ENCODE measurements at regions not wholly inside any gene's neighbourhood (a gene's known extent, or its start where the extent isn't known, plus 50 kb on each side); places are given as distances from the start of the nearest gene placed in this dataset.

- peak overlapping the region; percentile 49 for H3K4me3 ChIP-seq (ENCODE audit: low read length)
- peak; percentile 43 for DNase-seq (ENCODE audit: low read depth)
- TF ChIP-seq, protein P1, sequence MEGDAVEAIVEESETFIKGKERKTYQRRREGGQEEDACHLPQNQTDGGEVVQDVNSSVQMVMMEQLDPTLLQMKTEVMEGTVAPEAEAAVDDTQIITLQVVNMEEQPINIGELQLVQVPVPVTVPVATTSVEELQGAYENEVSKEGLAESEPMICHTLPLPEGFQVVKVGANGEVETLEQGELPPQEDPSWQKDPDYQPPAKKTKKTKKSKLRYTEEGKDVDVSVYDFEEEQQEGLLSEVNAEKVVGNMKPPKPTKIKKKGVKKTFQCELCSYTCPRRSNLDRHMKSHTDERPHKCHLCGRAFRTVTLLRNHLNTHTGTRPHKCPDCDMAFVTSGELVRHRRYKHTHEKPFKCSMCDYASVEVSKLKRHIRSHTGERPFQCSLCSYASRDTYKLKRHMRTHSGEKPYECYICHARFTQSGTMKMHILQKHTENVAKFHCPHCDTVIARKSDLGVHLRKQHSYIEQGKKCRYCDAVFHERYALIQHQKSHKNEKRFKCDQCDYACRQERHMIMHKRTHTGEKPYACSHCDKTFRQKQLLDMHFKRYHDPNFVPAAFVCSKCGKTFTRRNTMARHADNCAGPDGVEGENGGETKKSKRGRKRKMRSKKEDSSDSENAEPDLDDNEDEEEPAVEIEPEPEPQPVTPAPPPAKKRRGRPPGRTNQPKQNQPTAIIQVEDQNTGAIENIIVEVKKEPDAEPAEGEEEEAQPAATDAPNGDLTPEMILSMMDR (IDR thresholded peaks at IDR 0.05; ENCODE audit: insufficient read depth, low read depth, low read length, missing control alignments): no peak
Measured at GRCh38 chr4:183797445-183798300, 107.4 kb upstream of the STOX2 start.

GRCh38 chr4:183798301-183799253 lies 106.5 kb upstream of the STOX2 start:
- TF ChIP-seq, protein P1 (IDR thresholded peaks at IDR 0.05; ENCODE audit: insufficient read depth, low read depth, low read length, missing control alignments): no peak
- peak; percentile 42 for DNase-seq (ENCODE audit: low read depth)
- peak overlapping the region; percentile 49 for H3K4me3 ChIP-seq (ENCODE audit: low read length)

- TF ChIP-seq, protein P1 (IDR thresholded peaks at IDR 0.05; ENCODE audit: insufficient read depth, low read depth, low read length, missing control alignments): no peak
- no peak overlapping the region for H3K4me3 ChIP-seq (ENCODE audit: low read length)
- DNase-seq (ENCODE audit: low read depth): no peak
Measured at GRCh38 chr4:183801457-183802165, 103.5 kb upstream of the STOX2 start.

- TF ChIP-seq, protein P1 (IDR thresholded peaks at IDR 0.05; ENCODE audit: insufficient read depth, low read depth, low read length, missing control alignments): no peak
- no peak overlapping the region for H3K4me3 ChIP-seq (ENCODE audit: low read length)
- no peak for DNase-seq (ENCODE audit: low read depth)
Measured at GRCh38 chr4:183806341-183806740, 98.8 kb upstream of the STOX2 start.

GRCh38 chr4:183807420-183808096 lies 97.5 kb upstream of the STOX2 start:
- no peak for DNase-seq (ENCODE audit: low read depth)
- TF ChIP-seq, protein P1 (IDR thresholded peaks at IDR 0.05; ENCODE audit: insufficient read depth, low read depth, low read length, missing control alignments): no peak
- H3K4me3 ChIP-seq (ENCODE audit: low read length): no peak overlapping the region

GRCh38 chr4:183808097-183808456 lies 97.0 kb upstream of the STOX2 start:
- DNase-seq (ENCODE audit: low read depth): no peak
- H3K4me3 ChIP-seq (ENCODE audit: low read length): no peak overlapping the region
- TF ChIP-seq, protein P1 (IDR thresholded peaks at IDR 0.05; ENCODE audit: insufficient read depth, low read depth, low read length, missing control alignments): no peak

Data from epithelial cell of esophagus (primary cell).